ENCODE measurements at regions not wholly inside any gene's neighbourhood (a gene's known extent, or its start where the extent isn't known, plus 50 kb on each side); places are given as distances from the start of the nearest gene placed in this dataset.
A peak's percentile ranks its signal among the peaks of the same experiment; 100 is the strongest.

- Histone ChIP-seq H3K36me3 (no peaks in the 10 kb centered on the region), H3K27ac (no peak overlapping the region), H3K27me3 (replicated peaks; ENCODE audit: insufficient read depth) (no peaks in the 10 kb centered on the region), H3K4me3 (no peak overlapping the region), H3K4me1 (replicated peaks) (no peaks in the 10 kb centered on the region), H3K9me3 (no peaks in the 10 kb centered on the region)
- TF ChIP-seq POLR2AphosphoS5 (IDR thresholded peaks at IDR 0.05) (no peak), CTCF (IDR thresholded peaks at IDR 0.05) (no peak), POLR2A (IDR thresholded peaks at IDR 0.05) (no peak)
- WGBS: 44% methylated on average over 3 of the region's 3 CpGs
- DNase-seq (ENCODE audit: low spot score): no peak
- intact Hi-C loops (cut with DNase I): no loop called here
Measured at GRCh38 chr4:147284256-147284835, 196.6 kb upstream of the EDNRA start.

GRCh38 chr4:147284935-147285334 lies 196.0 kb upstream of the EDNRA start:
- Histone ChIP-seq H3K36me3 (no peaks in the 10 kb centered on the region), H3K4me3 (no peak overlapping the region), H3K27me3 (replicated peaks; ENCODE audit: insufficient read depth) (no peaks in the 10 kb centered on the region), H3K9me3 (no peaks in the 10 kb centered on the region), H3K4me1 (replicated peaks) (no peaks in the 10 kb centered on the region), H3K27ac (no peak overlapping the region)
- TF ChIP-seq CTCF (IDR thresholded peaks at IDR 0.05): no peak
- no peak for TF ChIP-seq POLR2AphosphoS5 (IDR thresholded peaks at IDR 0.05)
- TF ChIP-seq POLR2A (IDR thresholded peaks at IDR 0.05): no peak
- 64% methylated on average over 1 of the region's 1 CpG for WGBS
- no peak for DNase-seq (ENCODE audit: low spot score)
- intact Hi-C loops (cut with DNase I): no loop called here

- no peaks in the 10 kb centered on the region for H3K27me3 ChIP-seq (replicated peaks; ENCODE audit: insufficient read depth)
- no peaks in the 10 kb centered on the region for H3K9me3 ChIP-seq
- intact Hi-C loops (cut with DNase I): no loop called here
- TF ChIP-seq CTCF (IDR thresholded peaks at IDR 0.05): no peak
- peak; percentile 48 for TF ChIP-seq POLR2AphosphoS5 (IDR thresholded peaks at IDR 0.05)
- peak; percentile 38 for DNase-seq (ENCODE audit: low spot score)
- WGBS: 37% methylated on average over 4 of the region's 4 CpGs
- no peaks in the 10 kb centered on the region for H3K4me1 ChIP-seq (replicated peaks)
- no peak overlapping the region for H3K27ac ChIP-seq
- H3K36me3 ChIP-seq: no peaks in the 10 kb centered on the region
- no peak overlapping the region for H3K4me3 ChIP-seq
Measured at GRCh38 chr4:147285751-147286150, 195.1 kb upstream of the EDNRA start.

GRCh38 chr4:147286846-147287587 lies 193.9 kb upstream of the EDNRA start:
- Histone ChIP-seq H3K4me1 (replicated peaks) (no peaks in the 10 kb centered on the region), H3K27ac (no peak overlapping the region), H3K9me3 (no peaks in the 10 kb centered on the region), H3K4me3 (no peak overlapping the region), H3K27me3 (replicated peaks; ENCODE audit: insufficient read depth) (no peaks in the 10 kb centered on the region), H3K36me3 (no peaks in the 10 kb centered on the region)
- WGBS: 89% methylated on average over 6 of the region's 6 CpGs
- TF ChIP-seq POLR2AphosphoS5 (IDR thresholded peaks at IDR 0.05) (no peak), CTCF (IDR thresholded peaks at IDR 0.05) (no peak), POLR2A (IDR thresholded peaks at IDR 0.05) (no peak)
- DNase-seq (ENCODE audit: low spot score): no peak
- intact Hi-C loops (cut with DNase I): no loop called here

- Histone ChIP-seq H3K9me3 (no peaks in the 10 kb centered on the region), H3K4me1 (replicated peaks) (no peaks in the 10 kb centered on the region), H3K27me3 (replicated peaks; ENCODE audit: insufficient read depth) (no peaks in the 10 kb centered on the region), H3K27ac (no peak overlapping the region), H3K4me3 (no peak overlapping the region), H3K36me3 (no peaks in the 10 kb centered on the region)
- no peak for TF ChIP-seq POLR2A (IDR thresholded peaks at IDR 0.05)
- TF ChIP-seq CTCF (IDR thresholded peaks at IDR 0.05): no peak
- no peak for TF ChIP-seq POLR2AphosphoS5 (IDR thresholded peaks at IDR 0.05)
- intact Hi-C loops (cut with DNase I): no loop called here
- 57% methylated on average over 2 of the region's 2 CpGs for WGBS
- no peak for DNase-seq (ENCODE audit: low spot score)
Measured at GRCh38 chr4:147287588-147287890, 193.4 kb upstream of the EDNRA start.

All from prostate gland (tissue), 2 donors.